GM18505 (cell line): ENCODE measurements at regions not wholly inside any gene's neighbourhood (a gene's known extent, or its start where the extent isn't known, plus 50 kb on each side); places are given as distances from the start of the nearest gene placed in this dataset.

ENCODE experiments used
- ATAC-seq: cut with Tn5 transposase; IDR thresholded peaks from one replicate; pipeline ENCODE4 v1.9.1; 2021; ENCODE audit not compliant: unreplicated experiment
- POLR2A ChIP-seq: IDR thresholded peaks from 4 replicates; pipeline ENCODE4 v1.6.1; 2011; ENCODE audit warnings: borderline replicate concordance; ENCODE audit not compliant: insufficient read depth, insufficient read length; ENCODE audit errors: extremely low read depth

GRCh38 chr19:29376855-29377354 is 148.9 kb upstream of the VSTM2B start:
- TF ChIP-seq POLR2A = no peak
- ATAC-seq = no peak

GRCh38 chr19:29378126-29378525 is 147.7 kb upstream of the VSTM2B start:
- no peak for TF ChIP-seq POLR2A
- no peak for ATAC-seq

DNA sequence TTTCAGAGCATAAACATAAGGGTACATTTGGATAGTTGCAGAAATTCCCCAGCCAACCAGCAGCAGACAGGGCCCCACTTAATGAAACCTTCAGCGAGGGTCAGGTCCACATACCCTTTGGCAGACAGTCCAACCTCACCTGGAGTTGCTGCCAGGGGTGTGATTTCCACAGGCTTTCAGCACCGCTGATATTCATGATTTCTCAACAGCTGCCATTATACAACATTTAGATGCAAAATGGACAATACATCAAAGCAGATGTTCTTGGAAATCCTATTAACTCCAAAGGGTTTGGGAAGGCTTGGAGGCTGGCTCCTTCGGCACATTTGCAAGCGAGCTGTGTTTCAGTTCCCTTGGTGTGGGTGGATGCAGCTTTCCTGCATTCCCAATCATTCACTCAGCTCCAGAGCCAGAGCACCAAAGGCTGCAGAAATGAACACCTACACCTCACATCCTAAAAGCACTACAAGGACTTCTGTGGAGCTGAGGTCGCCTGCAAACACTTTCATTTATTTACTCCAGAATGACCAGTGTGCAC is 147.2 kb upstream of the VSTM2B start:
- TF ChIP-seq POLR2A = no peak
- no peak for ATAC-seq

- no peak for ATAC-seq
- TF ChIP-seq POLR2A = no peak
These were observed 146.4 kb upstream of the VSTM2B start for GRCh38 chr19:29379257-29380021.

GRCh38 chr19:29380581-29380980 is 145.2 kb upstream of the VSTM2B start:
- ATAC-seq = no peak
- TF ChIP-seq POLR2A = no peak

DNA sequence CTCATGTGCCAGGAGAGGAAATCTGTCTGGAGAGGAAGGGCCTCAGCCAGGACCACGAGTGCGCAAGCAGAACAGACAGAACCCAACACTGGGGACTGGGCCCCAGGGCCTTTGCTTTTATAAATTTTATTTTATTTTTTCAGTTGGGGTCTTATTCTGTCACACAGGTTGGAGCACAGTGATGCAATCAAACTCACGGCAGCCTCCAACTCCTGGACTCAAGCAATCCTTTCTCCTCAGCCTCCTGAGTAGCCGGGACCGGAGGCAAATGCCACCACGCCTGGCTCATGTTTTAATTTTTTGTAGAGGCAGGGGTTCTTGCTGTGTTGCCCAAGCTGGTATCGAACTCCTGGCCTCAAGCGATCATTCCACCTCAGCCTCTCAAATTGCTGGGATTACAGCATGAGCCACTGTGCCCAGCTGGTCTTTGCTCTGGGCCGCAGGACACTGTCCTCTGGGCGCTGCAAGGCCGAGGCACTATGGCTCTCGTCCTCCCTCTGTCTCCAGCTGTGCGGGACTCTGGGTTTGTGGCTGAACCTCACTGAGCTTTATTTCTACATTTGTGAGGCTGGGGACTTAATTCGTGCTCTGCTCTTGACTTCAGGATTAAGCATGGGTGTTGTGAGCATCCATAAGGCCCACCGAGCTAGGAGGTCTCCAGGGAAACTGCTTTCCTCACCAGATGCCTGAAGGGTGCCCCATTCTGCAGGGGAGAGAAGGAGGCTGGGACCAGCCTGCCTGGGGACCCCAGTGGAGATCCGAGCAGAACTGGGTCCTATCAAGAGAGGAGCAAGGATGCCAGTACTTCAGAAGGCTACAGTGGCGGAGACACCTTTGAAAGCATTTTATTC is 144.2 kb upstream of the VSTM2B start:
- no peak for TF ChIP-seq POLR2A
- ATAC-seq = no peak

DNA sequence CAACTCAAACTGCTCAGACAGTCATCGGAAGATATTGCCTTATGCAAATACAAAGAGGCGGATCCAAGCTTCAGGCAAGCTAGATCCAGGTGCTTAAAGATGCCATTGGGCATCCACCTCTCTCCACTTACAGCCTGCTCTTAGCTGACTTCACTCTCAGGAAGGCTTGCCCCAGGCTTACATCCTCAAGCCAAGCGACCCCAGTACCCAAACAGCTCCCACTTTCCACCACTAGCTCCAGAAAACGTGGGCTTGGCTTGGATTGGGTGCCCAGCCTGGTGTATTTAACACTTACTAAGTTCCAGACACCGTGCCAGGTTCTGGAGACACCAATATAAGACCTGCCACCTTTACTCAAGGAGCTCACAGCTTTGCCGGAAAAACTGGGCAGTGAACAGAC is 142.1 kb upstream of the VSTM2B start:
- no peak for TF ChIP-seq POLR2A

GRCh38 chr19:29384656-29385055 is 141.1 kb upstream of the VSTM2B start:
- TF ChIP-seq POLR2A = no peak
- ATAC-seq = no peak

More for the DNA sequence above, 142.1 kb upstream of the VSTM2B start:
- ATAC-seq = no peak

- no peak for TF ChIP-seq POLR2A
These were observed 140.5 kb upstream of the VSTM2B start for GRCh38 chr19:29385191-29385795.

GRCh38 chr19:29386970-29387369 is 138.8 kb upstream of the VSTM2B start:
- no peak for ATAC-seq

More at GRCh38 chr19:29385191-29385795, 140.5 kb upstream of the VSTM2B start:
- ATAC-seq = no peak

DNA sequence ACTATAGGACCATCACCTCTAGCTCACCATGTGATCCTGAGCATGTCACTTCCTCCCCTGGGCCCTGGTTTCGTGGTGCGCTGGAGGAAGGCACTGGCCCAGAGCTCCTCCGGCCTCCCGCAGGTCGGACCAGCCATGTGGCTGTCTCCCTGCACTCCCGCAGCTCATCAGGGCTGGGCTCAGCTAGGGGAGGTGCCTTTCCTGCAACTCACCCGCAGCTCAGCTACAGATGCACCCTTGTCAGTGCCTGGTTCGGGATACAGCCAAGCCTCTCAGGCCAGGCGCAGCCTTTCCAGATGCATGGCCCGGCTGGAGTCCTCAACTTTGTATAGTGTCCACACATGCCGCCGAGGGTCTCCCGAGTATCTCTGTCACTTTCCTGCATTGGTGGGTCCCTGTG is 138.2 kb upstream of the VSTM2B start:
- no peak for ATAC-seq
- no peak for TF ChIP-seq POLR2A

More at GRCh38 chr19:29386970-29387369, 138.8 kb upstream of the VSTM2B start:
- TF ChIP-seq POLR2A = no peak

DNA sequence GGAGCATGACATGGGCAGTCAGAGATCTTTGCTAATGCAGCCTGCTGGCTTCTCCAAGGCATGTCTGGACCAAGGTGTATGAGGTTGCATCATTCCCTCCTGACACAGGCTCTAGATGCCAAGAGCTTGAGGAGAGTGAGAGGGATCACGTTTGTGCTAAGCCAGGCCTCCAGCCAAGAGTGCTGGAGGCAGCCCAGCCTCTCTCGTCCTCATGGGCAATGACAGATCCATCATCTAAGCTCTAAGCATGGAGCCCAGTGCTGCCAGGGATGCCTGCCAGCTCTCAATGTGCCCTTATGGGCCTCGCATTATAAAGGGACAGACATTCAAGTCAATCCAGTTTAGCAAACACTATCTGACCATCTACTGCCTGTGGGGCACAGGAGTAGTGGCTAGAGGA is 136.3 kb upstream of the VSTM2B start:
- ATAC-seq = no peak
- no peak for TF ChIP-seq POLR2A

DNA sequence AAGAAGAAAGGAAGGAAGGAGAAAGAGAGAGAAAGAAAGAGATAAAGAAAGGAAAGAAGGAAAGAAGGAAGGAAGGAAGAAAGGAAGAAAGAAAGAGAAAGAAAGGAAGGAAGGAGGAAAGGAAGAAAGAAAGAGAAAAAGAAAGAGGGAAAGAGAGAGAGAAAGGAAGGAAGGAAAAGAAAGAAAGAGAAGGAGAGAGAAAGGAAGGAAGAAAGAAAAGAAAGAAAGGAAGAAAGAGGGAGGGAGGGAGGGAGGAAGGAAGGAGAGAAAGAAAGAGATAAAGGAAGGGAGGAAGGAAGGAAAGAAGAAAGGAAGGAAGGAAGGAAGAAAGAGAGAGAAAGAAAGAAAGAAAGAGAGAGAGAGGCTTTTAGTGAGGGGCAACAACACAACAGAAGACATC is 135.1 kb upstream of the VSTM2B start:
- TF ChIP-seq POLR2A = no peak

More for the DNA sequence above, 135.1 kb upstream of the VSTM2B start:
- ATAC-seq = no peak
